ENCODE measurements at regions not wholly inside any gene's neighbourhood (a gene's known extent, or its start where the extent isn't known, plus 50 kb on each side); places are given as distances from the start of the nearest gene placed in this dataset.

GRCh38 chr11:128294671-128295050 is 292.7 kb downstream of the ETS1 start:
- no peaks in the 10 kb centered on the region for H3K9me3 ChIP-seq (replicated peaks)
- TF ChIP-seq CTCF (IDR thresholded peaks at IDR 0.05; ENCODE audit: borderline replicate concordance) = no peak
- H3K27ac ChIP-seq (replicated peaks) = peak overlapping the region; percentile 24
- peaks cover 83% of the 10 kb centered on the region for H3K4me1 ChIP-seq
- intact Hi-C loops (cut with micrococcal nuclease) = loop anchor here (10.0 kb wide), 1 partner anchor 260 kb away; no protein-coding TSS in a partner anchor
- H3K4me3 ChIP-seq = no peak overlapping the region
- no peaks in the 10 kb centered on the region for H3K27me3 ChIP-seq (ENCODE audit: low read depth)
- no peaks in the 10 kb centered on the region for H3K36me3 ChIP-seq
- DNase-seq = no peak

- Histone ChIP-seq H3K9me3 (replicated peaks) (no peaks in the 10 kb centered on the region), H3K4me1 (peaks cover 77% of the 10 kb centered on the region), H3K36me3 (no peaks in the 10 kb centered on the region), H3K27ac (replicated peaks) (peak overlapping the region; percentile 24), H3K4me3 (no peak overlapping the region), H3K27me3 (ENCODE audit: low read depth) (no peaks in the 10 kb centered on the region)
- intact Hi-C loops (cut with micrococcal nuclease) = loop anchor here (10.0 kb wide), 1 partner anchor 261 kb away; no protein-coding TSS in a partner anchor
- TF ChIP-seq CTCF (IDR thresholded peaks at IDR 0.05; ENCODE audit: borderline replicate concordance) = no peak
- no peak for DNase-seq
Observed at GRCh38 chr11:128294001-128294670, 293.2 kb downstream of the ETS1 start.

GRCh38 chr11:128291835-128292234 is 295.5 kb downstream of the ETS1 start:
- H3K27ac ChIP-seq (replicated peaks) = peak overlapping the region; percentile 69
- no peak for TF ChIP-seq CTCF (IDR thresholded peaks at IDR 0.05; ENCODE audit: borderline replicate concordance)
- no peaks in the 10 kb centered on the region for H3K9me3 ChIP-seq (replicated peaks)
- intact Hi-C loops (cut with micrococcal nuclease) = loop anchor here (10.0 kb wide), 1 partner anchor 263 kb away; no protein-coding TSS in a partner anchor
- no peaks in the 10 kb centered on the region for H3K36me3 ChIP-seq
- no peak overlapping the region for H3K4me3 ChIP-seq
- H3K27me3 ChIP-seq (ENCODE audit: low read depth) = no peaks in the 10 kb centered on the region
- DNase-seq = no peak
- H3K4me1 ChIP-seq = peaks cover 54% of the 10 kb centered on the region

GRCh38 chr11:128291007-128291406 is 296.4 kb downstream of the ETS1 start:
- Histone ChIP-seq H3K27me3 (ENCODE audit: low read depth) (no peaks in the 10 kb centered on the region), H3K27ac (replicated peaks) (peak overlapping the region; percentile 69), H3K36me3 (no peaks in the 10 kb centered on the region), H3K4me1 (peaks cover 46% of the 10 kb centered on the region), H3K4me3 (peak overlapping the region; percentile 47), H3K9me3 (replicated peaks) (no peaks in the 10 kb centered on the region)
- no peak for TF ChIP-seq CTCF (IDR thresholded peaks at IDR 0.05; ENCODE audit: borderline replicate concordance)
- no peak for DNase-seq
- intact Hi-C loops (cut with micrococcal nuclease) = loop anchor here (10.0 kb wide), 1 partner anchor 264 kb away; no protein-coding TSS in a partner anchor

- Histone ChIP-seq H3K4me3 (peak overlapping the region; percentile 47), H3K27ac (replicated peaks) (peak overlapping the region; percentile 69), H3K36me3 (no peaks in the 10 kb centered on the region), H3K9me3 (replicated peaks) (no peaks in the 10 kb centered on the region), H3K27me3 (ENCODE audit: low read depth) (no peaks in the 10 kb centered on the region), H3K4me1 (peaks cover 41% of the 10 kb centered on the region)
- peak; percentile 18 for DNase-seq
- TF ChIP-seq CTCF (IDR thresholded peaks at IDR 0.05; ENCODE audit: borderline replicate concordance) = peak; percentile 91
- intact Hi-C loops (cut with micrococcal nuclease) = loop anchor here (10.0 kb wide), 1 partner anchor 265 kb away; no protein-coding TSS in a partner anchor
Observed at GRCh38 chr11:128290106-128290840, 297.1 kb downstream of the ETS1 start.

Data from left ventricle myocardium inferior (tissue), 1 donor.